Heart left ventricle (tissue), 16 donors: ENCODE measurements at regions not wholly inside any gene's neighbourhood (a gene's known extent, or its start where the extent isn't known, plus 50 kb on each side); places are given as distances from the start of the nearest gene placed in this dataset.

Experiments
- ATAC-seq, 4 donors: fragments of 200-7000 bp; cut with Tn5 transposase; one replicate each; pipeline ENCODE4 v1.9.1; 2020 to 2022; ENCODE audit warnings: moderate library complexity in 4 of 4, mild to moderate bottlenecking in 3 of 4, moderate number of reproducible peaks in 1 of 4
- DNase-seq, 5 donors: peaks; one replicate each; pipeline ENCODE4 v3.0.0-alpha.2; 2020
- H3K27ac ChIP-seq, 12 donors: fragments of 200-600 bp; sonication (generic) in 4 of 12; one replicate each; pipeline versions ENCODE4 v1.5.0 to v1.8.0; 2016 to 2022; ENCODE audit warnings: mild to moderate bottlenecking in 2 of 12
- H3K27me3 ChIP-seq, 9 donors: fragments of 200-600 bp; sonication (generic) in 2 of 9; one replicate each; pipeline versions ENCODE4 v1.5.1 to v1.8.0; 2016 to 2022; ENCODE audit warnings: mild to moderate bottlenecking in 3 of 9
- H3K36me3 ChIP-seq, 9 donors: fragments of 200-600 bp; sonication (generic) in 2 of 9; one replicate each; pipeline versions ENCODE4 v1.5.0 to v1.8.0; 2018 to 2022; ENCODE audit warnings: mild to moderate bottlenecking in 2 of 9
- H3K4me1 ChIP-seq, 12 donors: fragments of 200-600 bp; sonication (generic) in 4 of 12; one replicate each; pipeline versions ENCODE4 v1.5.0 to v1.8.0; 2016 to 2022; ENCODE audit warnings: mild to moderate bottlenecking in 3 of 12
- H3K4me3 ChIP-seq, 12 donors: fragments of 200-600 bp; sonication (generic) in 4 of 12; one replicate each; pipeline versions ENCODE4 v1.5.0 to v1.8.0; 2017 to 2022; ENCODE audit warnings: mild to moderate bottlenecking in 9 of 12, moderate library complexity in 4 of 12
- H3K9me3 ChIP-seq, 12 donors: fragments of 200-600 bp; sonication (generic) in 4 of 12; one replicate each; pipeline versions ENCODE4 v1.5.0 to v1.8.0; 2016 to 2022; ENCODE audit warnings: mild to moderate bottlenecking in 1 of 12
- CTCF ChIP-seq, 12 donors: fragments of 200-600 bp; sonication (generic) in 4 of 12; IDR thresholded peaks; one replicate each; pipeline versions ENCODE4 v1.5.0 to v1.8.0; 2018 to 2022; ENCODE audit warnings: antibody characterized with exemption in 12 of 12, mild to moderate bottlenecking in 5 of 12
- POLR2A ChIP-seq, 2 donors: fragments of 450-650 bp; IDR thresholded peaks; one replicate each; pipeline ENCODE4 v1.6.1; 2017; ENCODE audit warnings: antibody characterized with exemption in 2 of 2, mild to moderate bottlenecking in 2 of 2, moderate library complexity in 2 of 2
- WGBS, 4 donors: extraction: QIAGEN DNeasy Blood & Tissue Kit in 2 of 4; methylation state at CpG; one replicate each; pipeline versions ENCODE4 v1.1.5 to v1.1.7; 2013 to 2018; 5-methylcytosine and 5-hydroxymethylcytosine counted together
- intact Hi-C, 10 donors: fragments of 100-400 bp; cut with DNase I; formaldehyde crosslinking; loops; one replicate each; pipeline versions ENCODE4 v1.11.1 to v1.14.2; 2022
- donor health status: ischemic (EF 13 %, LVEDD 7.1; RV severe dilation, severe dysfunction).
- donor health status: healthy with polysubstance abuse.
- donor health status: DM: no; HTN: yes; CAD: no.
- donor health status: DM: no; HTN: no; CAD: no.
- donor health status: ischemic (EF 25% LVEDD 6.9; RV normal size, moderate dysfunction).
- donor health status: ischemic (EF 25% LVEDD 5.7; RV mildly dilated, moderate dysfunction).
- donor health status: healthy.
- donor health status: DM: yes; HTN: yes; CAD: no.
- donor health status: ischemic (EF 35%, LVEDD 5.7; RV mildly dilated, moderate dysfunction).
- donor health status: nonischemic (EF 11% LVEDD 7.7; RV severe dilation, severe dysfunction).
- donor health status: DM: yes; HTN: yes; CAD: no.
- donor health status: PGD.
- donor health status: ischemic (EF 29% LVEDD 5.4; RV normal size, mild dysfunction).
- donor health status: nonischemic (EF 23%, LVEDD 6.1; RV moderate dilation, normal function).

GRCh38 chr6:44525761-44526351 is 138.3 kb downstream of the CDC5L start:
- no peak overlapping the region for H3K4me3 ChIP-seq
- H3K4me1 ChIP-seq = no peaks in the 10 kb centered on the region
- WGBS, 4 donors = 83 to 93% (median 91%) methylated on average over 9 of the region's 9 CpGs
- DNase-seq = no peak
- H3K27me3 ChIP-seq = no peaks in the 10 kb centered on the region
- intact Hi-C loops = no loop called here
- H3K27ac ChIP-seq = no peak overlapping the region
- TF ChIP-seq POLR2A (IDR thresholded peaks at IDR 0.05) = no peak
- H3K36me3 ChIP-seq = no peaks in the 10 kb centered on the region
- ATAC-seq = no peak
- H3K9me3 ChIP-seq = peaks cover 0 to 17% (median 2%) of the 10 kb centered on the region in 12 donors

GRCh38 chr6:44527181-44527580 is 139.7 kb downstream of the CDC5L start:
- no peaks in the 10 kb centered on the region for H3K27me3 ChIP-seq
- peaks cover 0 to 7% (median 0%) of the 10 kb centered on the region in 12 donors for H3K9me3 ChIP-seq
- no peaks in the 10 kb centered on the region for H3K36me3 ChIP-seq
- H3K4me3 ChIP-seq = no peak overlapping the region
- H3K4me1 ChIP-seq = no peaks in the 10 kb centered on the region
- TF ChIP-seq CTCF (IDR thresholded peaks at IDR 0.05) = no peak
- no peak for TF ChIP-seq POLR2A (IDR thresholded peaks at IDR 0.05)
- H3K27ac ChIP-seq = no peak overlapping the region
- DNase-seq = no peak
- no peak for ATAC-seq
- WGBS, 4 donors = 66 to 69% (median 68%) methylated on average over 6 of the region's 6 CpGs
- intact Hi-C loops = no loop called here

GRCh38 chr6:44527583-44528369 is 140.3 kb downstream of the CDC5L start:
- DNase-seq (no peak), ATAC-seq (no peak)
- WGBS, 4 donors = 68 to 82% (median 75%) methylated on average over 11 to 14 of the region's 14 CpGs

GRCh38 chr6:44528370-44528644 is 140.8 kb downstream of the CDC5L start:
- Histone ChIP-seq H3K27me3 (no peaks in the 10 kb centered on the region), H3K9me3 (peaks cover 0 to 7% (median 0%) of the 10 kb centered on the region in 12 donors), H3K27ac (no peak overlapping the region), H3K4me1 (no peaks in the 10 kb centered on the region), H3K36me3 (no peaks in the 10 kb centered on the region), H3K4me3 (no peak overlapping the region)
- DNase-seq (no peak), ATAC-seq (no peak)
- intact Hi-C loops = no loop called here
- TF ChIP-seq POLR2A (IDR thresholded peaks at IDR 0.05) (no peak), CTCF (IDR thresholded peaks at IDR 0.05) (no peak)
- 78 to 96% (median 83%) methylated on average over 5 of the region's 5 CpGs for WGBS, 4 donors

More at GRCh38 chr6:44527583-44528369, 140.3 kb downstream of the CDC5L start:
- Histone ChIP-seq H3K36me3 (no peaks in the 10 kb centered on the region), H3K27me3 (no peaks in the 10 kb centered on the region), H3K27ac (no peak overlapping the region), H3K4me3 (no peak overlapping the region), H3K9me3 (peaks cover 0 to 7% (median 0%) of the 10 kb centered on the region in 12 donors), H3K4me1 (no peaks in the 10 kb centered on the region)
- intact Hi-C loops = no loop called here
- TF ChIP-seq CTCF (IDR thresholded peaks at IDR 0.05) (no peak), POLR2A (IDR thresholded peaks at IDR 0.05) (no peak)
